ENCODE measurements at regions not wholly inside any gene's neighbourhood (a gene's known extent, or its start where the extent isn't known, plus 50 kb on each side); places are given as distances from the start of the nearest gene placed in this dataset.
"Not testable (repeated sequence)": the region's sequence is repeated elsewhere in the genome, so short reads cannot be mapped to it uniquely, and the experiment has no call there.

GRCh38 chr1:146774271-146774670, 163.9 kb upstream of the NBPF12 start:
- not testable (repeated sequence) for TF ChIP-seq CTCF (IDR thresholded peaks at IDR 0.05; ENCODE audit: low read depth, low read length); POLR2A (IDR thresholded peaks at IDR 0.05; ENCODE audit: extremely low read depth, insufficient read length); MYC (IDR thresholded peaks at IDR 0.05; ENCODE audit: low read depth, low read length)
